HG02870 (cell line): ENCODE measurements at regions not wholly inside any gene's neighbourhood (a gene's known extent, or its start where the extent isn't known, plus 50 kb on each side); places are given as distances from the start of the nearest gene placed in this dataset.

Source experiments
- ATAC-seq: cut with Tn5 transposase; IDR thresholded peaks from one replicate; pipeline ENCODE4 v1.9.1; 2021; ENCODE audit warnings: mild to moderate bottlenecking, moderate library complexity; ENCODE audit not compliant: unreplicated experiment

DNA sequence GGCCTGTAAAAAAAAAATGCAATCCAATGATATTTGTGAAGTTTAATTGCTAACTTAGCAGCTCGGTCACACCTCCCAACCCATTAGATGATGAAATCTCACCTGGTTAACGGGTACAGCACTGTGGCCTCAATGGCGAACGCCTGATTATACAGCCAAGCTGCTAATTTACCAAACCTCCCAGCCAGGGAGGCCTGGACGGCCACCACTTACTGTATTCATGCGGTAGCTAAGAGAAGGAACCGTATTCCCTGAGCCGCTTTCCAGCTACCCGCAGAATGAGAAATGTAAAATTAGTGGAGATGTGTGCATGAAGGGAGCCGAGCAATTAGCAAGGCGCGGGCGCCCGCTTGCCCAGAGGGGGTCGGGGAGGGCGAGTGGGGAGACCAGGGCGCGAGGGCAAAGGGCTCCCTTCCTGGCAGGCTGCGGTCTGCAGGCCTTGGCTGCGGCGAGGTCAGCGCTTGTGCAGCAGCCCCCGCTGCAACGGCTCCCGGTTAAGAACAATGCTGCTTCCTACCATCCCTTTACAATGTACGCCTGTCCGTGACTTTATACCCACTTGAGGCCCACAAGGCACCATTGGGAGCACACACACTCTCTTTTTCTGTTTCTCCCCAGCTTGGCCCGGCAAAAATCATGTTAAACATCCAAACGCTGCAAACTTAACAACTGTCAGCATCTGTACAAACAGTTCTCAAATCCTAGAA lies 70.4 kb upstream of the TBCA start:
- ATAC-seq: no peak

DNA sequence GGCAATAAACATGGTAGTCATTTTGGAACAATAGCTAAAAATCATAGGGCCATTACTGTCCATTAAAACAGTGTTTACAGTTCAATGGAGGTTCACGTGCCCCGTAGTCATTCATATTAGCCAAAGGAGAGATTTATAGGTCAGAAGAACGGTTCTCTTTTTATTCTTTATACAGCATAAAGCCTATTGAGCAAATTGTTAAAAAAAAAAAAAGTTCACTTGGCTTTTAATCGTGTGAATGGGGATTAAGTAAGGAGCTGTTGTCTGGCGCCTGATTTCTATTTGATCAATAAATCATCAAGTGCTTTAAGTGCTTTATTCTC lies 69.1 kb upstream of the TBCA start:
- no peak for ATAC-seq

DNA sequence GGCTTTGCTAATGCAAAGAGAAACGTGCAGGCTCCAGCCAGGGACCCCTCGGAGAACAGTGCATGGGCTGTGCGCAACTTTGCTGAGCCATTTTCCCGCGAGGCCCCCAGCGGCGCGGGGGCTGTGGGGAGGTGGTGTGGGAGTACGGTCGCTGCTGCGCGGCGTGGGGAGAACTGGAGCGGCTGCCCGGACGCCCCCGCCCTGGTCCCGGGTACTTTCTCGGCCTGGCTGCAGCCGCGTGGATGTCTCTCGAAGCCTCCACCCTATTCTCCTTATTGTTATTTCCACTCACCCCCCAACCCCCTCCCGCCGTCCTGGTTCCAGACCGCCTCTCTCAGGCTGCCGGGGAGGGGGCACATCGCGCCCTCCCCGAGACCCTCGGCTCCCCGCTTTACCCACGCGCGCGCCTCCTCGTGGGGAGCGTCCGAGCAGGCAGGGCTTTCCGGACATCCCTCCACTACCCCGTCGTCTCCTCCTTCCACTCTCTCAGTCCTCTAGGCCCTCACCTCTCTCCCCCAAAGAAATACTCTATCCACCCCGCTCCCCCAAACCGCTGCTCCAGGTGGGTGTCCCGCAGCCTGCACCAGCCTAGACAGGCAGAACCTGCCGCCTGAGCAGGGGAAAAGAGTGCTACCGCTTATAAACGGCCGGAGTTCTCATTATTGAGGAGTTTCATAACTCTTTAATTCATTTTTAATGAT lies 68.6 kb upstream of the TBCA start:
- no peak for ATAC-seq

DNA sequence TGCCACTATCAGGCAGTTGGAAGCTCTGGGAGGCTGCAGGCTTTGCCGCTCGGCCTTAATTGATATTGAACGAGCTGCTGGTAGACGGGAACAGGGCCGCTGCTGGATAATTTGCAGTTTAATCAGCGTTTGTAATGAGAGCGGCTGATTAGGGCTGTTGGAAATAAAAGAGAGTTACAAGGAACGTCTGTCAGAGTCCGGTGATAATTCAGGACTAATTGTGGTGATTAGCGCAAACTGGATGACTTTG lies 68.2 kb upstream of the TBCA start:
- no peak for ATAC-seq

DNA sequence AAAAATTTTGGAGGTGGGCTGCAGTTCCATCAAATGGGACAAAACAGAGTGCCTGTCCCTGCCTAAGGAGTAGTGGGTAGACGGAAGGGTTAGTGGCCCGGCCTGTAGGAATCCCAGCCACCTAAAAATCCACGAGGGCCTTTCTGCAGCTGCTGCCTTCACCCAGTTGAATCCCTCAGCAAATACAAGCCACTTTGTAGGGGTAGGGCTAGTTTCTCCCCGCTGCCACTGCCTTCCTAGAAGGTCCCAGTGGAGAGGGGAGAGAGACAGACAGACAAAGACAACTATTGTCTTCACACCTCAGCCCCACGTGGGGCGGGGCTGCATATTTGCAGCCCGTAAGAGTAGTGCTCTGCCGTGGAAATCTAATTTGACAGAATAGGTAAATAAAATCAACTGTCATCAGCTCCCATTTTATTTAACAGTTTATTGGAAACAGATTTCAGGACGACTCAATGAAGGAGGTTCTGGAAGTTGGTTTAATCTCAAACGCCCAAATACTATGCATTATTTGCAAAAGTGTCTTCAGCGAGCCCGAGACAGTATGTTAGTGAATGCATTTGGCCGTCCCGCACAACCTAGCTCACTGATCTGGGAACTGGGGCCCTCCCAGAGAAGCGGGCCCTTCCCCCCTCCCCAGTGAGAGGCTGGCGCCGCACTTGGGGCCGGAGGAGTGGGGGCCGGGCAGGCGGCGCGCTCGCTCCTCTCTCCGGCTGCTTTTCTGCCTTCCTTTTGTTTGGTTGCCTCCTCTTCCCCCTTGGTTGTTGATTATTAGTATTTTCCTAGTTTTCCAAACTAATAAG lies 67.6 kb upstream of the TBCA start:
- no peak for ATAC-seq

DNA sequence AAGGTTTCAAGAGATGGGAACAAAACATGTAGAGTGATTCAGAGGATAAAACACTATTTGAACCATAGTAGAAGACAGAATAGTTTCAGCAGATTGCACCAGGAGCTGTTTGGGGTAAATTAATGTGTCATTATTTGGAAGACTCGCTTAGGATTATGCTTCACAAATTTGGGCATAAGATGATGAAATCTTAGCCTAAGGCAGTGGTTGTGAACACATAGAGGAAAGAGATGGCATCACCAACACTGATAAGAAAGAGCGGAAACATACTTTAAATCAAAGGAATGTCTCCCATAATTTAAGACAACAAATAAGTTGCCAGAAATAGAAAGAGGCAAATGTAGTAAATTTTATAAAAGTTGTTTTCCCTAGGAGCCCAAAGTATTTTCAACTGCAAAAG lies 66.1 kb upstream of the TBCA start:
- no peak for ATAC-seq

DNA sequence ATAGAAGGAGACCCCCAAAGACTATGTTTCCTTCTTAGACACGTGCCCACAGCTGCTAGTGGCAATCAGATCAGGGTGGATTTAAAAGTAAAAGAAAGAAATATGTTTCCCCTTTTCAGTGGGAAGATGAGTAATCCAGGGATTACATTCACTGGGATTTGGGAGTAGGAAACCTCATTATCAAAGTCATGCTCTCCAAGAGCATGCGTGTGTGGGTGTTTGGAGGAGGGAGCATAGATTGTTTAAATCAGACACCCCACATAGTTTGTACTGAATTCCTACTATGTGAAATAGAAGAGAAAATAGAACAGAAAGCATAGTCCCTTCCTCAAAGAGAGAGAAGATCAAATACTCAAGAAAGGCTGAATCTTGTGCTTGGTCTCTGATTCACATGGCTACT lies 65.5 kb upstream of the TBCA start:
- ATAC-seq: no peak

DNA sequence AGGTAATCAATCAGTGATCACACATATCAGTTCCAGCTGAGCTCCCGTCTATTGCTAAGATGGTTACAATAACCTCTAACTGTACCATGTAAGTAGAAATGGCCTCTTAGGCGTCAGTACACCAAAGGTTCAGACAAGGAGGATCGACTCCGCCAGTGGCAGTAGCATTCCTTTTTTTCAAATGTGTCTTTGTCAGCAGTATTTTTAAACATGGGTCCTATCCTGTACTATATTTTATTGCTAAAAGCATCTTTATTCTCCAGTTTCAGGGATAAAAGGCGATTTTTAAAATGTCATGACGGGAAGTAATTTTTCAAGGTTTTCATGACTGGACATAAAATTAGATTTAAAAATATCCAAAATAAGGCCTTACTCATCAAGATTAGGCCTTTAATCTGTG lies 64.8 kb upstream of the TBCA start:
- ATAC-seq: no peak

DNA sequence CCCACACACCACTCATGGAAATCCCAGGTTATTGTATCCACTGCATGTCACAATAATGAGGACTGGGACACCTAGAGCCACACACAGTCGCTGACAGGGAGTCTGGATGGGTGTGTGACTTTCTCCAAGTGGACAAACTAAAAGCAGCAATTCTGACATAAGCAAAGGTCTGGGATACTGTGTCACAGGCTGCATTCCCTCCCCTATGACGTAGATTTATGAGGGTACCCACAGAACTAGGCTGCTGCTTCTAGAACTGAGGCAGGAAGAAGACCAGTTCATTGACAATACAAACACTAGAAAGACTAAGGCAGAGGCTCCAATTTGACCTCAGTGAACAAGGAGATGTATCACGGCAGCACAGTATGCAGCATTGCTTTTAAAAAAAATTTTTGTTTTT lies 63.6 kb upstream of the TBCA start:
- no peak for ATAC-seq

DNA sequence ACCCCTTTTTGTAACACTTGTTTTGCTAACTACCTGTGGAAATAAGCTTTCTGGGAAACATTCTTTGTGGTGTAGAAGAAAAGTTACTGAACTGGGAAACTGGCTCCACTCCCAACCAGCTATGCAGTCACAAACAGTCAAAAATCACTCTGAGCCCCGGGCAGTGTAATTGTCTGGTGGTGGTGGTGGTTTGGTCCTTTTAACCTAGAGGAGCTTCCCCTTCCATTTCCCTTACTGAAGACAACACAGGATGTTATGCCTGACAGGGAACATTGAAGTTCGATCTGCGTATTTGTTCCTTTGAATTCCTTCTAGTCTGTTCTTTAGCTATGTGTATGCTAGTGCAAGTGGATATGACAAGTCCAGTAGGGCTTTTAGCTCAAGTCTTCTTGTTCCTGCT lies 56.8 kb upstream of the TBCA start:
- ATAC-seq: no peak

DNA sequence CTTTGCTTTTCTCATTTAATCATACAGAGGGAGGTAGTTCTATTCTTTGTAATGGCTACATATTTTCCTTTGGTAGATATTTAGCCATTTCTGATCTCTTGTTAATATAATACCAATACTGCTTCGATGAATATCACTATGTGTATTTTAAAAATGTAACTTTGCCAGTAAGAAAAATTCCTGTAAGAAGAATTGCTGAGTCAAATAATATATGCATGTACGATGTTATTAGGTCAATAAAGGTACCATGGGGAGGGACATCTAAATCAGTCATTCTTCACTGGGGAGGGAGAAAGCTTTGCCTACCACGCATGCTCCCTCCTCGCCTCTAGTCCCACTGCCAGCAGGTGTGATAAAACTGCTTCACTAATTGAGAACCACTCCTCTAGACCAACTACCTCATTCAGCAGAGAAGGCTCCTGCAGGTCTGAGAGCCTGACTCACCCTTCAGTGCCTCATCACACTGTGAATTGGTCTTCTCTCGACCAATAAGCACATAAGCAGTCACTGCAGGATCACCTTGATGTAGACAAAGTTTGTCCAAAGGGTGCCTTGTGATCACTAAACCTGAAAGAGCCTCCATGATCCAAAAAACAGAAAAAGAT lies 56.1 kb upstream of the TBCA start:
- no peak for ATAC-seq

DNA sequence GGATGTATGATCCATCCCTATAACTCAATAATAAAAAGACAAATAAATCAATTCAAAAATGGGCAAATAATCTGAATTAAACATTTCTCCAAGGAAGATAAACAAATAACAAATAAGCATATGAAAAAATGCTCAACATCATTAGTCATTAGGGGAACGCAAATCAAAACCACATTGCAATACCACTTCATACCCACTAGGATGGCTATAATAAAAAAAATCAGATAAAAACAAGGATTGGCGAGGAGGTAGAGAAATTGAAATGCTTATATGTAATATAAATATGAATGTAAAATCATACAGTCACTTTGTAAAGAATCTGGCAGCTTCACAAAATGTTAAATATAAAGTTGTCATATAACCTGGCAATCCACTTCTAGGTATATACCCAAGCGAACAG lies 52.3 kb upstream of the TBCA start:
- no peak for ATAC-seq
